Kidney (tissue), 13 donors: ENCODE measurements at regions not wholly inside any gene's neighbourhood (a gene's known extent, or its start where the extent isn't known, plus 50 kb on each side); places are given as distances from the start of the nearest gene placed in this dataset.

Source experiments
- DNase-seq, 5 donors: peaks; one replicate each; pipeline ENCODE4 v3.0.0-alpha.2; 2013 to 2020
- FAIRE-seq: peaks from 2 replicates; lab custom pipeline; 2012; peaks lifted over from hg19 to GRCh38; lab: Jason Lieb, UNC
- H3K27ac ChIP-seq, 2 donors: one replicate each; pipeline ENCODE4 v1.7.0; 2013; ENCODE audit warnings: low read depth in 2 of 2, low read length in 2 of 2, inconsistent platforms in 1 of 2
- H3K27me3 ChIP-seq: one replicate; pipeline ENCODE4 v1.7.1; 2013; ENCODE audit warnings: low read length, inconsistent platforms; ENCODE audit not compliant: control insufficient read depth, insufficient read depth
- H3K36me3 ChIP-seq, 3 donors: one replicate each; pipeline versions ENCODE4 v1.7.0 to v1.7.1; 2013; ENCODE audit warnings: low read length in 3 of 3, control low read depth in 1 of 3, inconsistent platforms in 1 of 3; ENCODE audit not compliant: insufficient read depth in 3 of 3, control insufficient read depth in 2 of 3
- H3K4me1 ChIP-seq, 3 donors: one replicate each; pipeline versions ENCODE4 v1.7.0 to v1.7.1; 2013; ENCODE audit warnings: low read length in 3 of 3, inconsistent platforms in 1 of 3, low read depth in 1 of 3; ENCODE audit not compliant: control insufficient read depth in 2 of 3, insufficient read depth in 2 of 3
- H3K4me3 ChIP-seq, 3 donors: one replicate each; pipeline versions ENCODE4 v1.7.0 to v1.8.1; 2013; ENCODE audit warnings: low read length in 3 of 3, control low read depth in 1 of 3, inconsistent platforms in 1 of 3
- H3K9ac ChIP-seq, 3 donors: one replicate each; pipeline versions ENCODE4 v1.7.0 to v1.7.1; 2013; ENCODE audit warnings: low read length in 3 of 3, control low read depth in 1 of 3, inconsistent platforms in 1 of 3
- H3K9me3 ChIP-seq, 3 donors: one replicate each; pipeline versions ENCODE4 v1.7.0 to v1.7.1; 2013; ENCODE audit warnings: low read length in 3 of 3, control low read depth in 1 of 3, inconsistent platforms in 1 of 3; ENCODE audit not compliant: control insufficient read depth in 2 of 3, insufficient read depth in 1 of 3
- CTCF ChIP-seq: IDR thresholded peaks from 3 replicates; pipeline ENCODE4 v1.5.1; 2012; ENCODE audit warnings: mild to moderate bottlenecking, moderate library complexity, borderline replicate concordance; ENCODE audit not compliant: insufficient read depth; ENCODE audit errors: extremely low read depth
- intact Hi-C: fragments of 100-400 bp; cut with DNase I; formaldehyde crosslinking; loops from one replicate; pipeline ENCODE4 v1.11.1; 2022
- donor health status: control.
- donor health status: control.
- donor health status: control.
- donor health status: control.
- donor health status: control.
- donor health status: DM: yes; HTN: yes; CAD: no.
- donor health status: Normal renal cell carcinoma (clear cell type).

GRCh38 chrX:6293716-6294115, 65.0 kb upstream of the NLGN4X start:
- no peak overlapping the region for H3K9ac ChIP-seq
- no peak for FAIRE-seq
- H3K27me3 ChIP-seq, result no peaks in the 10 kb centered on the region
- no peaks in the 10 kb centered on the region for H3K36me3 ChIP-seq
- H3K4me3 ChIP-seq, result no peak overlapping the region
- H3K9me3 ChIP-seq, result no peaks in the 10 kb centered on the region
- no peak overlapping the region for H3K27ac ChIP-seq
- DNase-seq, result no peak
- intact Hi-C loops, result no loop called here
- no peaks in the 10 kb centered on the region for H3K4me1 ChIP-seq
- no peak for TF ChIP-seq CTCF

GRCh38 chrX:6292599-6292998, 63.9 kb upstream of the NLGN4X start:
- intact Hi-C loops, result no loop called here
- DNase-seq, result no peak
- Histone ChIP-seq H3K36me3 (no peaks in the 10 kb centered on the region), H3K4me3 (no peak overlapping the region), H3K27me3 (no peaks in the 10 kb centered on the region), H3K27ac (no peak overlapping the region), H3K4me1 (no peaks in the 10 kb centered on the region), H3K9me3 (no peaks in the 10 kb centered on the region), H3K9ac (no peak overlapping the region)
- FAIRE-seq, result no peak
- no peak for TF ChIP-seq CTCF

- H3K4me3 ChIP-seq, result no peak overlapping the region
- no peaks in the 10 kb centered on the region for H3K36me3 ChIP-seq
- FAIRE-seq, result peak; percentile 41
- no peaks in the 10 kb centered on the region for H3K4me1 ChIP-seq
- H3K9me3 ChIP-seq, result no peaks in the 10 kb centered on the region
- no peak overlapping the region for H3K9ac ChIP-seq
- no peak overlapping the region for H3K27ac ChIP-seq
- H3K27me3 ChIP-seq, result no peaks in the 10 kb centered on the region
- no peak for TF ChIP-seq CTCF
- intact Hi-C loops, result no loop called here
- DNase-seq, result peak in 2 of 5 donors; percentile 21 to 60
These were observed 62.8 kb upstream of the NLGN4X start for GRCh38 chrX:6291444-6291843.

- DNase-seq (no peak), FAIRE-seq (no peak)
- intact Hi-C loops, result no loop called here
- no peak overlapping the region for H3K4me3 ChIP-seq
- peaks cover 2% of the 10 kb centered on the region for H3K27me3 ChIP-seq
- H3K27ac ChIP-seq, result no peak overlapping the region
- H3K9me3 ChIP-seq, result no peaks in the 10 kb centered on the region
- no peaks in the 10 kb centered on the region for H3K4me1 ChIP-seq
- H3K9ac ChIP-seq, result no peak overlapping the region
- no peak for TF ChIP-seq CTCF
- no peaks in the 10 kb centered on the region for H3K36me3 ChIP-seq
These were observed 55.2 kb upstream of the NLGN4X start for GRCh38 chrX:6283826-6284225.
